ENCODE measurements at regions not wholly inside any gene's neighbourhood (a gene's known extent, or its start where the extent isn't known, plus 50 kb on each side); places are given as distances from the start of the nearest gene placed in this dataset.
"Not testable (repeated sequence)": the region's sequence is repeated elsewhere in the genome, so short reads cannot be mapped to it uniquely, and the experiment has no call there.

- TF ChIP-seq CTCF (optimal IDR thresholded peaks at IDR 0.05 in 1 of 3, IDR thresholded peaks at IDR 0.05 in 1 of 3, conservative IDR thresholded peaks at IDR 0.05 in 1 of 3; ENCODE audit: extremely low read depth in 1 of 3, insufficient read depth in 2 of 3, low read length in 3 of 3) (no peak), EZH2 (IDR thresholded peaks at IDR 0.05; ENCODE audit: low read length) (no peak)
- Histone ChIP-seq H3K27ac (ENCODE audit: control insufficient read depth, insufficient read depth, low read length) (peak overlapping the region; percentile 66), H3K9me1 (ENCODE audit: control insufficient read depth, extremely low read depth, insufficient read depth, low read length) (no peaks in the 10 kb centered on the region), H3K79me2 (ENCODE audit: control insufficient read depth, insufficient read depth, low read length) (peaks cover 6% of the 10 kb centered on the region), H3K4me1 (ENCODE audit: control insufficient read depth, extremely low read depth, insufficient read depth, low read length) (peaks cover 13% of the 10 kb centered on the region), H3K9me3 (ENCODE audit: control insufficient read depth, low read depth, low read length) (no peaks in the 10 kb centered on the region), H3K4me3 (ENCODE audit: control insufficient read depth in 2 of 3, extremely low read depth in 1 of 3, insufficient read depth in 2 of 3, low read depth in 1 of 3, low read length in 3 of 3) (peak overlapping the region; percentile 87 to 95 (median 95)), H3K36me3 (ENCODE audit: control insufficient read depth in 2 of 2, extremely low read depth in 1 of 2, insufficient read depth in 2 of 2, low read length in 2 of 2) (no peaks in the 10 kb centered on the region), H4K20me1 (ENCODE audit: control insufficient read depth, extremely low read depth, insufficient read depth, low read length) (no peaks in the 10 kb centered on the region), H3K9ac (ENCODE audit: control insufficient read depth, extremely low read depth, insufficient read depth, low read length) (peak overlapping the region; percentile 85), H3K4me2 (ENCODE audit: control insufficient read depth, extremely low read depth, insufficient read depth, low read depth, low read length) (peak overlapping the region; percentile 86), H2AFZ (ENCODE audit: control insufficient read depth, low read length) (peak overlapping the region; percentile 97), H3K27me3 (ENCODE audit: control insufficient read depth, extremely low read depth, insufficient read depth, low read length) (no peaks in the 10 kb centered on the region)
- DNase-seq (ENCODE audit: low read depth, low spot score) (no peak), FAIRE-seq (no peak)
- dilution Hi-C loops (cut with MboI; ENCODE audit: extremely low pct_ligation_motif_present, low sequenced_read_pairs): no loop called here
These were observed 54.3 kb upstream of the PTPDC1 start for GRCh38 chr9:94029932-94030317.

GRCh38 chr9:94026816-94027215, 57.4 kb upstream of the PTPDC1 start:
- H3K4me3 ChIP-seq (ENCODE audit: control insufficient read depth in 2 of 3, extremely low read depth in 1 of 3, insufficient read depth in 2 of 3, low read depth in 1 of 3, low read length in 3 of 3): no peak overlapping the region
- DNase-seq (ENCODE audit: low read depth, low spot score) (no peak), FAIRE-seq (no peak)
- TF ChIP-seq CTCF (optimal IDR thresholded peaks at IDR 0.05 in 1 of 3, IDR thresholded peaks at IDR 0.05 in 1 of 3, conservative IDR thresholded peaks at IDR 0.05 in 1 of 3; ENCODE audit: extremely low read depth in 1 of 3, insufficient read depth in 2 of 3, low read length in 3 of 3): no peak
- no peak for TF ChIP-seq EZH2 (IDR thresholded peaks at IDR 0.05; ENCODE audit: low read length)
- no peak overlapping the region for H3K27ac ChIP-seq (ENCODE audit: control insufficient read depth, insufficient read depth, low read length)
- H3K9me3 ChIP-seq (ENCODE audit: control insufficient read depth, low read depth, low read length): no peaks in the 10 kb centered on the region
- no peaks in the 10 kb centered on the region for H3K27me3 ChIP-seq (ENCODE audit: control insufficient read depth, extremely low read depth, insufficient read depth, low read length)
- no peak overlapping the region for H2AFZ ChIP-seq (ENCODE audit: control insufficient read depth, low read length)
- H3K4me1 ChIP-seq (ENCODE audit: control insufficient read depth, extremely low read depth, insufficient read depth, low read length): peaks cover 10% of the 10 kb centered on the region
- H3K9ac ChIP-seq (ENCODE audit: control insufficient read depth, extremely low read depth, insufficient read depth, low read length): no peak overlapping the region
- no peaks in the 10 kb centered on the region for H3K36me3 ChIP-seq (ENCODE audit: control insufficient read depth in 2 of 2, extremely low read depth in 1 of 2, insufficient read depth in 2 of 2, low read length in 2 of 2)
- dilution Hi-C loops (cut with MboI; ENCODE audit: extremely low pct_ligation_motif_present, low sequenced_read_pairs): no loop called here
- no peaks in the 10 kb centered on the region for H3K9me1 ChIP-seq (ENCODE audit: control insufficient read depth, extremely low read depth, insufficient read depth, low read length)
- peaks cover 3% of the 10 kb centered on the region for H3K79me2 ChIP-seq (ENCODE audit: control insufficient read depth, insufficient read depth, low read length)
- no peak overlapping the region for H3K4me2 ChIP-seq (ENCODE audit: control insufficient read depth, extremely low read depth, insufficient read depth, low read depth, low read length)
- no peaks in the 10 kb centered on the region for H4K20me1 ChIP-seq (ENCODE audit: control insufficient read depth, extremely low read depth, insufficient read depth, low read length)

- not testable (repeated sequence) for H3K9me3 ChIP-seq (ENCODE audit: control insufficient read depth, low read depth, low read length); H4K20me1 ChIP-seq (ENCODE audit: control insufficient read depth, extremely low read depth, insufficient read depth, low read length); FAIRE-seq; H2AFZ ChIP-seq (ENCODE audit: control insufficient read depth, low read length); DNase-seq (ENCODE audit: low read depth, low spot score); H3K79me2 ChIP-seq (ENCODE audit: control insufficient read depth, insufficient read depth, low read length); H3K36me3 ChIP-seq (ENCODE audit: control insufficient read depth in 2 of 2, extremely low read depth in 1 of 2, insufficient read depth in 2 of 2, low read length in 2 of 2); H3K9ac ChIP-seq (ENCODE audit: control insufficient read depth, extremely low read depth, insufficient read depth, low read length); H3K9me1 ChIP-seq (ENCODE audit: control insufficient read depth, extremely low read depth, insufficient read depth, low read length); H3K4me1 ChIP-seq (ENCODE audit: control insufficient read depth, extremely low read depth, insufficient read depth, low read length); H3K27ac ChIP-seq (ENCODE audit: control insufficient read depth, insufficient read depth, low read length); H3K27me3 ChIP-seq (ENCODE audit: control insufficient read depth, extremely low read depth, insufficient read depth, low read length); H3K4me3 ChIP-seq (ENCODE audit: control insufficient read depth in 2 of 3, extremely low read depth in 1 of 3, insufficient read depth in 2 of 3, low read depth in 1 of 3, low read length in 3 of 3); H3K4me2 ChIP-seq (ENCODE audit: control insufficient read depth, extremely low read depth, insufficient read depth, low read depth, low read length)
- dilution Hi-C loops (cut with MboI; ENCODE audit: extremely low pct_ligation_motif_present, low sequenced_read_pairs): loop anchor here (25.0 kb wide), 1 partner anchor 190 kb away; no protein-coding TSS in a partner anchor
These were observed 61.8 kb upstream of the PTPDC1 start for GRCh38 chr9:94022476-94022875.

GRCh38 chr9:94020836-94021235, 63.4 kb upstream of the PTPDC1 start:
- FAIRE-seq; H2AFZ ChIP-seq (ENCODE audit: control insufficient read depth, low read length); H3K9me1 ChIP-seq (ENCODE audit: control insufficient read depth, extremely low read depth, insufficient read depth, low read length); H3K4me3 ChIP-seq (ENCODE audit: control insufficient read depth in 2 of 3, extremely low read depth in 1 of 3, insufficient read depth in 2 of 3, low read depth in 1 of 3, low read length in 3 of 3); H3K27me3 ChIP-seq (ENCODE audit: control insufficient read depth, extremely low read depth, insufficient read depth, low read length); H4K20me1 ChIP-seq (ENCODE audit: control insufficient read depth, extremely low read depth, insufficient read depth, low read length); H3K4me2 ChIP-seq (ENCODE audit: control insufficient read depth, extremely low read depth, insufficient read depth, low read depth, low read length); H3K36me3 ChIP-seq (ENCODE audit: control insufficient read depth in 2 of 2, extremely low read depth in 1 of 2, insufficient read depth in 2 of 2, low read length in 2 of 2); DNase-seq (ENCODE audit: low read depth, low spot score); H3K4me1 ChIP-seq (ENCODE audit: control insufficient read depth, extremely low read depth, insufficient read depth, low read length); H3K9ac ChIP-seq (ENCODE audit: control insufficient read depth, extremely low read depth, insufficient read depth, low read length); H3K79me2 ChIP-seq (ENCODE audit: control insufficient read depth, insufficient read depth, low read length); H3K27ac ChIP-seq (ENCODE audit: control insufficient read depth, insufficient read depth, low read length); H3K9me3 ChIP-seq (ENCODE audit: control insufficient read depth, low read depth, low read length): not testable (repeated sequence)
- dilution Hi-C loops (cut with MboI; ENCODE audit: extremely low pct_ligation_motif_present, low sequenced_read_pairs): loop anchor here (25.0 kb wide), 1 partner anchor 191 kb away; no protein-coding TSS in a partner anchor
